ENCODE measurements at regions not wholly inside any gene's neighbourhood (a gene's known extent, or its start where the extent isn't known, plus 50 kb on each side); places are given as distances from the start of the nearest gene placed in this dataset.

DNA sequence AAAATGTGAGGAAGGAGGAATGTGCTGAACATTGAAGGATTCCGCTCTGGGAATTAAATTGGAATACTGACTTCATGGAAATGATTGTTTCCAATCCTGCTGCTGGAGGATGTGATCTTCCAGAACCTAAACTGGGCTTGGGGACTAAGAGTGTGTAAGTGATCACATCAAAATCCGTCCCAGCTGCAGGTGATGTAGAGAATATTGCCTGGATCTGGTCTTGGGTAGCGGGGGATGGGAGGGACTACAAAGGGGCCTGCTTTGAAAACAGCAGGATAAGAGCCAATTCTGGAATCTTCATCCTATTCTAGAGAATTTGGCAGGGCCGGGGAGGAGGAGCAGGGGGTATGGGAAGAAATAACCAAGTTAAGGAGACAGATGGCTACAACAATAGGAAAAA, 552.2 kb upstream of the FZD8 start:
- Histone ChIP-seq H3K36me3 (no peaks in the 10 kb centered on the region), H3K9me3 (ENCODE audit: severe bottlenecking) (peaks cover 9% of the 10 kb centered on the region), H3K27ac (no peak overlapping the region), H3K4me3 (ENCODE audit: low read depth, low read length) (no peak overlapping the region), H3K27me3 (ENCODE audit: insufficient read depth, low read depth, severe bottlenecking) (no peaks in the 10 kb centered on the region)
- no peak for DNase-seq
- TF ChIP-seq, protein P1, sequence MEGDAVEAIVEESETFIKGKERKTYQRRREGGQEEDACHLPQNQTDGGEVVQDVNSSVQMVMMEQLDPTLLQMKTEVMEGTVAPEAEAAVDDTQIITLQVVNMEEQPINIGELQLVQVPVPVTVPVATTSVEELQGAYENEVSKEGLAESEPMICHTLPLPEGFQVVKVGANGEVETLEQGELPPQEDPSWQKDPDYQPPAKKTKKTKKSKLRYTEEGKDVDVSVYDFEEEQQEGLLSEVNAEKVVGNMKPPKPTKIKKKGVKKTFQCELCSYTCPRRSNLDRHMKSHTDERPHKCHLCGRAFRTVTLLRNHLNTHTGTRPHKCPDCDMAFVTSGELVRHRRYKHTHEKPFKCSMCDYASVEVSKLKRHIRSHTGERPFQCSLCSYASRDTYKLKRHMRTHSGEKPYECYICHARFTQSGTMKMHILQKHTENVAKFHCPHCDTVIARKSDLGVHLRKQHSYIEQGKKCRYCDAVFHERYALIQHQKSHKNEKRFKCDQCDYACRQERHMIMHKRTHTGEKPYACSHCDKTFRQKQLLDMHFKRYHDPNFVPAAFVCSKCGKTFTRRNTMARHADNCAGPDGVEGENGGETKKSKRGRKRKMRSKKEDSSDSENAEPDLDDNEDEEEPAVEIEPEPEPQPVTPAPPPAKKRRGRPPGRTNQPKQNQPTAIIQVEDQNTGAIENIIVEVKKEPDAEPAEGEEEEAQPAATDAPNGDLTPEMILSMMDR (IDR thresholded peaks at IDR 0.05; ENCODE audit: low read depth, low read length) = no peak

DNA sequence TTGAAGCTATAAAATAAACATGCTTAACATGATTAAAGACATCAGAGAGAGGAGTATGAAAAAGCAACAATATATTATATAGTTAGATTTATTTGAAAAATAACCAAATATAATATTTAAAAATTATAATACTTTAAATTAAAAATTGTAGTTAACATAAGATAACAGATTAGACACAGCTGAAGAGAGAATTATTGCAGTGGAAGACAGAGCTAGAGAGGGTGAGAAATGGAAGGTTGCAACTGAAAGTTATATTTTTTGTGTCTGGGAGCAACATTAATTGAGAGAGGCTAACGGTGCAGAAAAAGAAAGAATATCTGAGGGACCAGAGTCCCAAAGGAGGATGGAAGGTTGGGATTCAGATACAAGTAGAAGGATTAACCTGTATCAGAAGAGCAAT, 548.9 kb upstream of the FZD8 start:
- H3K27me3 ChIP-seq (ENCODE audit: insufficient read depth, low read depth, severe bottlenecking) = no peaks in the 10 kb centered on the region
- H3K36me3 ChIP-seq = no peaks in the 10 kb centered on the region
- peaks cover 9% of the 10 kb centered on the region for H3K9me3 ChIP-seq (ENCODE audit: severe bottlenecking)
- no peak overlapping the region for H3K4me3 ChIP-seq (ENCODE audit: low read depth, low read length)
- no peak overlapping the region for H3K27ac ChIP-seq
- DNase-seq = no peak
- TF ChIP-seq, protein P1 (IDR thresholded peaks at IDR 0.05; ENCODE audit: low read depth, low read length) = no peak

DNA sequence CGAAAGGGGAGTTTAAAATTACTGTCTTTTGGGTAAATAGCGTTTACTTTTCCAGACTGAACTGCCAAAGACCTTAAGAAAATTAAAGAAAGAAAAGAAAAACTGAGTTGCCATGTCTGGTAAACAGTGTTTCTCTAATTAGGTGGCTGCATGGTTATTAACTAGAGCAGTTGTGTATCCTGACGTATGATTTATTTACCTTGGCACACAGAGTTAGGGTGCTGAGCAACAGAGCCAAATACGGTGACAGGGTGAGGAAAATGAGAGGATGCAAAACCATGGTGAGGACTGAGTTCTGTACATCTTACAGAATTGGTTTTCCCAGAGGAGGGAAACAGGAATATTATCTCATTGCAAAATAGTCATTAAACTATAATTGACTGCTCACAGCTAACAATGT, 546.4 kb upstream of the FZD8 start:
- Histone ChIP-seq H3K27ac (no peak overlapping the region), H3K9me3 (ENCODE audit: severe bottlenecking) (peaks cover 9% of the 10 kb centered on the region), H3K36me3 (no peaks in the 10 kb centered on the region), H3K27me3 (ENCODE audit: insufficient read depth, low read depth, severe bottlenecking) (no peaks in the 10 kb centered on the region), H3K4me3 (ENCODE audit: low read depth, low read length) (no peak overlapping the region)
- TF ChIP-seq, protein P1 (IDR thresholded peaks at IDR 0.05; ENCODE audit: low read depth, low read length) = no peak
- no peak for DNase-seq

DNA sequence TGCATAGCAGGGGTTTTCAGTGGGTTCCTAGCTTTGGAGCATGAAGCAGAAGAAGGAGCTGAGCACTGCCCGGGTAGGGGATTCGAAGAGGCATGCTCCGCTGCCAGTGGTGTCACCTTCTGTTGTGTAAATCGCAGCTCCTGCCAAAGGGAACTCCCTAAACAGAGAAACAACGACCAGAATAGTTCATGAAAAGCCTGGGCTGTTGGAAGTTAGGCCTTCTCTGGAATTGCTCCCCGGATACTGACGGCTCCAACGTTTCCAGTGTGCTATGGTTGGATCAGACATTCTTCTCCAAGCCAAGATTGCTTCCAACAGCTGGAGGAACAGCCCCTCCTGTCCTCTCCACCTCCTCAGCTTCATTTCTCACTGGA, 546.0 kb upstream of the FZD8 start:
- no peaks in the 10 kb centered on the region for H3K27me3 ChIP-seq (ENCODE audit: insufficient read depth, low read depth, severe bottlenecking)
- no peak overlapping the region for H3K4me3 ChIP-seq (ENCODE audit: low read depth, low read length)
- no peak for DNase-seq
- TF ChIP-seq, protein P1 (IDR thresholded peaks at IDR 0.05; ENCODE audit: low read depth, low read length) = no peak
- peaks cover 9% of the 10 kb centered on the region for H3K9me3 ChIP-seq (ENCODE audit: severe bottlenecking)
- H3K27ac ChIP-seq = no peak overlapping the region
- no peaks in the 10 kb centered on the region for H3K36me3 ChIP-seq

DNA sequence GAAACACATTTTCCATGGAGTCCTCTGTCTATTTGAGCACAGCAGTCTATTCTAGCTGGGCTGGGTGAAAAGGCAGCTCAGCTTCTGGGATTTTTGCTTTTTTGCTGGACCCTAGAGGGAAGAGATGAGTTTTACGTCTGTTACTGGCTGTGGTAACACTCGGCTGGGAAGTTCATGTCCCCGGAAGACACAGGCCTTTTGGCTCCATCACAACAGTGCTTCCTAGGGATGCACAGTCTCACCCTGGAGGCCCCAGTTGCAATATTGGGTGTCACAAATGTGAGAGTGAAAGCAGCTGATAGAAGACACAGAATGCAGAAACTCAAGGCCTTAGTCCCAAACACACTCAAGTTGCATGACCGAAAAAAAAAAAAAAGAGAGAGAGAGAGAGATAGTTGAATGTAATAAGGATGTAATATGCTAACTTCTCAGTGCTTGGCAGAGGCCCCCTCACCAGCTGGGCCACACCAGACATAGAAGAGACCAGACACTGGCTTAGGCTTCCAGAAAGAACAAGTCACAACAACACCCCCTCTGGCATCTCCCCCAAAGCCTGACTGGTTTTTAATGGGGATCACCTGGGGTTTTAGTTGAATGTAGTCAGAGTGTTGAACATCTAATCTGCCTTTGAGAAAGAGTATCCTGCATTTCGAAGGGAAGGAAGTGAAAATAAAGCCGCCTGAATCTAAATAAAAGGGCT, 545.4 kb upstream of the FZD8 start:
- no peak for DNase-seq
- H3K4me3 ChIP-seq (ENCODE audit: low read depth, low read length) = no peak overlapping the region
- TF ChIP-seq, protein P1 (IDR thresholded peaks at IDR 0.05; ENCODE audit: low read depth, low read length) = no peak
- H3K27ac ChIP-seq = no peak overlapping the region
- H3K9me3 ChIP-seq (ENCODE audit: severe bottlenecking) = peaks cover 9% of the 10 kb centered on the region
- H3K36me3 ChIP-seq = no peaks in the 10 kb centered on the region
- no peaks in the 10 kb centered on the region for H3K27me3 ChIP-seq (ENCODE audit: insufficient read depth, low read depth, severe bottlenecking)

DNA sequence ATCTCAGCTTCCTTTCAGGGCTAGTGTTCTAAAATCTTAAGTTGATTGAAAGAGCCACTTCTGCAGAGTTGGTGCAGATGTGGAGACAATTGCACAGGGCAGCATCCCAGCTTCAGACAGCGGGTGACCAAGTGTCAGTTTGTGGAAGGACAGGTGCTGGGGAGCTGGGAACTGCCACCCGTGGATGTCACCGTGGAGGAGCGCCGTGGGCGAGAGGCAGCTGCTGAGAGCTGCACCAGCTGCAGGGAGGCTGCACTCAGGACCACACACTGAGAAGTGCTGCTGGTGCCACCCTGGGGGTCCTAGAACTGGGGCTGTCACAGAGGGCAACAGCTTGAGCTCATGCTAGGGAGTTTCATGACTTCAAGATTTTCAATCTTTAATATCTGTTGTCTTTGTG, 543.0 kb upstream of the FZD8 start:
- TF ChIP-seq, protein P1 (IDR thresholded peaks at IDR 0.05; ENCODE audit: low read depth, low read length) = no peak
- no peak overlapping the region for H3K27ac ChIP-seq
- no peaks in the 10 kb centered on the region for H3K9me3 ChIP-seq (ENCODE audit: severe bottlenecking)
- no peak for DNase-seq
- no peaks in the 10 kb centered on the region for H3K36me3 ChIP-seq
- H3K4me3 ChIP-seq (ENCODE audit: low read depth, low read length) = no peak overlapping the region
- H3K27me3 ChIP-seq (ENCODE audit: insufficient read depth, low read depth, severe bottlenecking) = no peaks in the 10 kb centered on the region
